ENCODE measurements at regions not wholly inside any gene's neighbourhood (a gene's known extent, or its start where the extent isn't known, plus 50 kb on each side); places are given as distances from the start of the nearest gene placed in this dataset.
"Not testable (repeated sequence)": the region's sequence is repeated elsewhere in the genome, so short reads cannot be mapped to it uniquely, and the experiment has no call there.

DNA sequence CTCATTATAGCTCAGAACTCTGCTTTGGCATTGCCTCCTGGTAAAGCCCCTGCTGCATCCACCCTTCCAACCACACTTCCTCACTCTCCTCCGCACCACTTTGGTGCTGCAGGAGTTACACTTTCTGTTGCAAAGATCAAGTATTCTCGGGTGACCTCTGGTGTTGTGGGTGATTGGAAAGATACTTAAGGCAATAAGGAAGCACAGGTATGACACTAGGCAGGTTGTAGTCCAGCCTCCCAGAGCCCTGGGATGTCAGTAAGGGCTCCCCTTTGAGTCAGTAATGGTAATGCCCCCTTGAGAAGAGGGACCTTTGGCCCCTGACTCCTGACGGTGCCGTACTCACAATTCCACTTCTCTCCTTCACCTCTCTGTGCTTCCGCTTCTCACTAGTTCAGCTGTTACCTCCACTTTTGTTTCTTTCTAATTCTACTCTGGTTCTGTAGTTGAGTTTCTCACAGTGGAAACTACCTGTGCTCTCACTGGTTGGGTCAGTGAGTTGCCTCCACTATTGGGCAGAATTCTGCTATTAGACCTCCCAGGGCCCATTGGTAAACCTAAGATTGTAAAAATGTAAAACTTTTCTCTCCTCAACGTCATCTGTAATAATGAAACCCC is 350.0 kb downstream of the GOLGA6L6 start:
- H3K27me3 Mint-ChIP-seq, H3K4me3 Mint-ChIP-seq, H3K36me3 Mint-ChIP-seq, H3K4me1 Mint-ChIP-seq, H3K9me3 Mint-ChIP-seq, DNase-seq, H3K27ac Mint-ChIP-seq: not testable (repeated sequence)
- peak in 1 of 2 donors; percentile 8 for ATAC-seq (replicated peaks)

DNA sequence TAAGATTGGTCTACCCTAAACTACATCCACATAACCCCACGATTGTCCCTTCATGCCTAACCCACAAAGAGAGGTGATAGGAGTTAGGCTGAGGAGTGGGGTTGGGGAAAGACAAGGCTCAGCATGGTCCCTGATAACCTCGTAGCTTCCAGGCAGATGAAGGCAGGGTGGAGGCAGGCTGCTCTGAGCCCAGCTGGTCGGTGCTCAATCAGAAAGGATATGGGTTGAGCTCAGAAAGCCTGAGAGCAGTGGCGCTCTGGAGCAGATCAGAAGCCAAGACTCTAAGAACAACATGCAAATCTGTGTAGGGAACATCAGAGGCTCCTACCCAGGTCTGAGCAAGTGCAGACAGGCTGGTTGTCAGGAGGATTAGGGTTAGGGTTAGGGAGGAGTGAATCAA is 353.0 kb downstream of the GOLGA6L6 start:
- not testable (repeated sequence) for H3K4me1 Mint-ChIP-seq; H3K9me3 Mint-ChIP-seq; DNase-seq; H3K36me3 Mint-ChIP-seq; H3K4me3 Mint-ChIP-seq; H3K27ac Mint-ChIP-seq; H3K27me3 Mint-ChIP-seq; ATAC-seq (replicated peaks)

- not testable (repeated sequence) for DNase-seq, H3K4me3 Mint-ChIP-seq, H3K36me3 Mint-ChIP-seq, H3K27ac Mint-ChIP-seq, H3K9me3 Mint-ChIP-seq, H3K27me3 Mint-ChIP-seq, H3K4me1 Mint-ChIP-seq
- peak in 1 of 2 donors; percentile 21 for ATAC-seq (replicated peaks)
These were observed 353.9 kb downstream of the GOLGA6L6 start for GRCh38 chr15:20187370-20188355.

- H3K4me1 Mint-ChIP-seq; H3K36me3 Mint-ChIP-seq; H3K27me3 Mint-ChIP-seq; H3K27ac Mint-ChIP-seq; H3K4me3 Mint-ChIP-seq; DNase-seq; H3K9me3 Mint-ChIP-seq; ATAC-seq (replicated peaks): not testable (repeated sequence)
These were observed 356.7 kb downstream of the GOLGA6L6 start for GRCh38 chr15:20184879-20185278.

DNA sequence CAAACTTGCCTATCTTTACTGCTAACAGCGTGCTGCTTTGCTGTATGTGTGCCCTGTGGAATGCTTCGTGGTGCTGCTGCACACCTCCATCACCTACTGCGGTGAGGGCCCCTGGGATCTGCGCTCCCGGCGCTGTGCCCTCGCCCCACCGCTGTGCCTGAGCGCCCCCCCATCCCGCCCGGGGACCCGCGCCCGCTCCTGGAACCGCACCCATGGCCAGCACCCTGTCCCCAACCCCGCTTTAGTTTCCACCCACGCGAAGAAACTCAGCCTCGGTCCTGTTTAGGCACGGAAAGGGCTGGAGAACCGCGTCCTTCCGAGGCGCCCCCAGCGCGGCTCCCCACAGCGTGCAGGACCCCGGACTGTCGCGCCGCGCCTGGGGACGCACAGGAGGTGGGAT is 373.4 kb downstream of the GOLGA6L6 start:
- ATAC-seq (replicated peaks); H3K9me3 Mint-ChIP-seq; H3K36me3 Mint-ChIP-seq; H3K4me3 Mint-ChIP-seq; H3K27me3 Mint-ChIP-seq; DNase-seq; H3K4me1 Mint-ChIP-seq; H3K27ac Mint-ChIP-seq: not testable (repeated sequence)

GRCh38 chr15:20153528-20153927 is 388.1 kb downstream of the GOLGA6L6 start:
- not testable (repeated sequence) for H3K4me1 Mint-ChIP-seq; H3K27me3 Mint-ChIP-seq; H3K27ac Mint-ChIP-seq; H3K9me3 Mint-ChIP-seq; ATAC-seq (replicated peaks); H3K4me3 Mint-ChIP-seq; H3K36me3 Mint-ChIP-seq; DNase-seq

GRCh38 chr15:20148679-20149078 is 392.9 kb downstream of the GOLGA6L6 start:
- not testable (repeated sequence) for H3K36me3 Mint-ChIP-seq; H3K27ac Mint-ChIP-seq; DNase-seq; H3K27me3 Mint-ChIP-seq; H3K4me3 Mint-ChIP-seq; H3K9me3 Mint-ChIP-seq; H3K4me1 Mint-ChIP-seq; ATAC-seq (replicated peaks)

- DNase-seq; H3K27ac Mint-ChIP-seq; H3K4me3 Mint-ChIP-seq; H3K27me3 Mint-ChIP-seq; H3K36me3 Mint-ChIP-seq; ATAC-seq (replicated peaks); H3K4me1 Mint-ChIP-seq; H3K9me3 Mint-ChIP-seq: not testable (repeated sequence)
These were observed 393.6 kb downstream of the GOLGA6L6 start for GRCh38 chr15:20148008-20148407.

GRCh38 chr15:20144333-20145036 is 397.1 kb downstream of the GOLGA6L6 start:
- not testable (repeated sequence) for H3K4me1 Mint-ChIP-seq; H3K4me3 Mint-ChIP-seq; H3K27ac Mint-ChIP-seq; DNase-seq; ATAC-seq (replicated peaks); H3K36me3 Mint-ChIP-seq; H3K9me3 Mint-ChIP-seq; H3K27me3 Mint-ChIP-seq

- not testable (repeated sequence) for H3K4me1 Mint-ChIP-seq; H3K4me3 Mint-ChIP-seq; H3K27me3 Mint-ChIP-seq; ATAC-seq (replicated peaks); H3K36me3 Mint-ChIP-seq; H3K9me3 Mint-ChIP-seq; H3K27ac Mint-ChIP-seq; DNase-seq
These were observed 398.7 kb downstream of the GOLGA6L6 start for GRCh38 chr15:20142906-20143305.

GRCh38 chr15:20142410-20142809 is 399.2 kb downstream of the GOLGA6L6 start:
- ATAC-seq (replicated peaks) = not testable (repeated sequence)

DNA sequence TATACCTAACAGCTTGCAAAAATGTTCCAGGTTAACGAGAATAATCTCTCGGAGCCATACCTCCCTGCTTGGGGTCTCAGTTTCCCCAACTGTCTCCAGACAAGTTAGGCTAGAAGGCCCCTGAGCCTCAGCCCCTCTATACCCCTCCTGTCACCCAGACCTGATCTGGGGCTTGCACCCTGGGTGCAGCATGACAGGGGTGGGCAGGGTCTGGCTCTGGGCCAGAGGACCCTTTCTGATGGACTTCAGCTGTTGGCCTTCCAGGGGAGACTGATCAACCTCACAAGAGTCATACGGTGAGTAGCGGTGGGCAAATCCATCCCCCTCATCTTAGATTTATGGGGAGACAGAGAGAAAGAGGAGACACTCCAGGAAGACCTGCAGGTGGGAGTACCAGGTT is 416.9 kb downstream of the GOLGA6L6 start:
- not testable (repeated sequence) for H3K4me3 Mint-ChIP-seq; H3K36me3 Mint-ChIP-seq; H3K27me3 Mint-ChIP-seq; H3K4me1 Mint-ChIP-seq; H3K27ac Mint-ChIP-seq; DNase-seq; H3K9me3 Mint-ChIP-seq; ATAC-seq (replicated peaks)

More at GRCh38 chr15:20142410-20142809, 399.2 kb downstream of the GOLGA6L6 start:
- not testable (repeated sequence) for H3K27me3 Mint-ChIP-seq, H3K9me3 Mint-ChIP-seq, H3K4me3 Mint-ChIP-seq, H3K36me3 Mint-ChIP-seq, H3K27ac Mint-ChIP-seq, H3K4me1 Mint-ChIP-seq, DNase-seq

- no peak for ATAC-seq (replicated peaks)
- Mint-ChIP-seq H3K27me3 (no peaks in the 10 kb centered on the region), H3K27ac (no peak overlapping the region), H3K36me3 (no peaks in the 10 kb centered on the region), H3K4me1 (no peaks in the 10 kb centered on the region), H3K4me3 (no peak overlapping the region), H3K9me3 (no peaks in the 10 kb centered on the region)
- no peak for DNase-seq
These were observed 435.6 kb downstream of the GOLGA6L6 start for GRCh38 chr15:20106026-20106425.

- not testable (repeated sequence) for H3K4me3 Mint-ChIP-seq; H3K9me3 Mint-ChIP-seq; H3K27me3 Mint-ChIP-seq; H3K27ac Mint-ChIP-seq; ATAC-seq (replicated peaks); H3K4me1 Mint-ChIP-seq; DNase-seq; H3K36me3 Mint-ChIP-seq
These were observed 436.3 kb downstream of the GOLGA6L6 start for GRCh38 chr15:20105011-20105990.
